Vagina (tissue), 2 donors: ENCODE measurements at regions not wholly inside any gene's neighbourhood (a gene's known extent, or its start where the extent isn't known, plus 50 kb on each side); places are given as distances from the start of the nearest gene placed in this dataset.

ENCODE experiments used
- DNase-seq, 2 donors: peaks; one replicate each; pipeline ENCODE4 v3.0.0-alpha.2; 2017; ENCODE audit errors: extremely low spot score in 2 of 2
- H3K27ac ChIP-seq: fragments of 200-600 bp; sonication (generic); one replicate; pipeline ENCODE4 v1.5.1; 2019
- H3K27me3 ChIP-seq: fragments of 200-600 bp; sonication (generic); one replicate; pipeline ENCODE4 v1.5.1; 2019
- H3K36me3 ChIP-seq, 2 donors: fragments of 200-600 bp; sonication (generic); one replicate each; pipeline ENCODE4 v1.5.1; 2017 to 2019
- H3K4me1 ChIP-seq: fragments of 200-600 bp; sonication (generic); one replicate; pipeline ENCODE4 v1.5.1; 2019
- H3K4me3 ChIP-seq, 2 donors: fragments of 200-600 bp; sonication (generic); 1 replicate in 1 of 2; 2 replicates in 1 of 2; pipeline ENCODE4 v1.5.1; 2016 to 2019
- H3K9me3 ChIP-seq: fragments of 200-600 bp; sonication (generic); one replicate; pipeline ENCODE4 v1.5.1; 2019
- CTCF ChIP-seq, 3 experiments: fragments of 450-650 bp in 2 of 3; fragments of 200-600 bp in 1 of 3; sonication (generic) in 1 of 3; IDR thresholded peaks; one replicate each; pipeline ENCODE4 v1.5.1; 2017 to 2019; ENCODE audit warnings: antibody characterized with exemption in 3 of 3, mild to moderate bottlenecking in 2 of 3, moderate library complexity in 2 of 3
- POLR2A ChIP-seq, 2 donors: fragments of 450-650 bp; IDR thresholded peaks; one replicate each; pipeline ENCODE4 v1.6.1; 2017; ENCODE audit warnings: antibody characterized with exemption in 2 of 2, mild to moderate bottlenecking in 2 of 2, moderate library complexity in 2 of 2
- POLR2AphosphoS5 ChIP-seq, 2 donors: sonication (generic); formaldehyde crosslinking; IDR thresholded peaks; one replicate each; pipeline ENCODE4 v1.9.0; 2017; ENCODE audit warnings: antibody characterized with exemption in 2 of 2, mild to moderate bottlenecking in 2 of 2, low read depth in 1 of 2; ENCODE audit not compliant: insufficient read depth in 1 of 2
- intact Hi-C: fragments of 100-400 bp; cut with DNase I; formaldehyde crosslinking; loops from one replicate; pipeline ENCODE4 v1.15.1; 2023

- intact Hi-C loops, result no loop called here
- no peaks in the 10 kb centered on the region for H3K36me3 ChIP-seq
- TF ChIP-seq POLR2A (IDR thresholded peaks at IDR 0.05), result no peak
- TF ChIP-seq CTCF (IDR thresholded peaks at IDR 0.05), result no peak
- no peak for TF ChIP-seq POLR2AphosphoS5 (IDR thresholded peaks at IDR 0.05; ENCODE audit: insufficient read depth in 1 of 2, low read depth in 1 of 2)
- H3K4me1 ChIP-seq, result no peaks in the 10 kb centered on the region
- DNase-seq, result peak in 1 of 2 donors; percentile 43
- no peaks in the 10 kb centered on the region for H3K27me3 ChIP-seq
- no peak overlapping the region for H3K27ac ChIP-seq
- H3K9me3 ChIP-seq, result no peaks in the 10 kb centered on the region
- H3K4me3 ChIP-seq, result no peak overlapping the region
Observed at GRCh38 chr1:200253774-200254495, 155.9 kb downstream of the ZNF281 start.

GRCh38 chr1:200252531-200252930 is 157.3 kb downstream of the ZNF281 start:
- Histone ChIP-seq H3K4me1 (no peaks in the 10 kb centered on the region), H3K36me3 (no peaks in the 10 kb centered on the region), H3K9me3 (no peaks in the 10 kb centered on the region), H3K4me3 (no peak overlapping the region), H3K27ac (no peak overlapping the region), H3K27me3 (no peaks in the 10 kb centered on the region)
- DNase-seq, result no peak
- intact Hi-C loops, result no loop called here
- TF ChIP-seq POLR2A (IDR thresholded peaks at IDR 0.05), result no peak
- no peak for TF ChIP-seq CTCF (IDR thresholded peaks at IDR 0.05)
- no peak for TF ChIP-seq POLR2AphosphoS5 (IDR thresholded peaks at IDR 0.05; ENCODE audit: insufficient read depth in 1 of 2, low read depth in 1 of 2)

- Histone ChIP-seq H3K9me3 (no peaks in the 10 kb centered on the region), H3K27ac (no peak overlapping the region), H3K4me3 (no peak overlapping the region), H3K36me3 (no peaks in the 10 kb centered on the region), H3K27me3 (no peaks in the 10 kb centered on the region), H3K4me1 (no peaks in the 10 kb centered on the region)
- TF ChIP-seq POLR2AphosphoS5 (IDR thresholded peaks at IDR 0.05; ENCODE audit: insufficient read depth in 1 of 2, low read depth in 1 of 2) (no peak), POLR2A (IDR thresholded peaks at IDR 0.05) (no peak), CTCF (IDR thresholded peaks at IDR 0.05) (no peak)
- DNase-seq, result no peak
- intact Hi-C loops, result no loop called here
Observed at GRCh38 chr1:200250469-200250868, 159.4 kb downstream of the ZNF281 start.

- intact Hi-C loops, result no loop called here
- Histone ChIP-seq H3K27me3 (no peaks in the 10 kb centered on the region), H3K4me3 (no peak overlapping the region), H3K27ac (no peak overlapping the region), H3K4me1 (no peaks in the 10 kb centered on the region), H3K36me3 (no peaks in the 10 kb centered on the region), H3K9me3 (no peaks in the 10 kb centered on the region)
- DNase-seq, result no peak
- TF ChIP-seq POLR2A (IDR thresholded peaks at IDR 0.05), result no peak
- TF ChIP-seq CTCF (IDR thresholded peaks at IDR 0.05), result no peak
- TF ChIP-seq POLR2AphosphoS5 (IDR thresholded peaks at IDR 0.05; ENCODE audit: insufficient read depth in 1 of 2, low read depth in 1 of 2), result no peak
Observed at GRCh38 chr1:200248541-200248940, 161.3 kb downstream of the ZNF281 start.

GRCh38 chr1:200247518-200247917 is 162.3 kb downstream of the ZNF281 start:
- Histone ChIP-seq H3K4me3 (no peak overlapping the region), H3K9me3 (no peaks in the 10 kb centered on the region), H3K27me3 (no peaks in the 10 kb centered on the region), H3K36me3 (no peaks in the 10 kb centered on the region), H3K4me1 (no peaks in the 10 kb centered on the region), H3K27ac (no peak overlapping the region)
- no peak for DNase-seq
- TF ChIP-seq POLR2AphosphoS5 (IDR thresholded peaks at IDR 0.05; ENCODE audit: insufficient read depth in 1 of 2, low read depth in 1 of 2), result no peak
- TF ChIP-seq POLR2A (IDR thresholded peaks at IDR 0.05), result no peak
- TF ChIP-seq CTCF (IDR thresholded peaks at IDR 0.05), result no peak
- intact Hi-C loops, result no loop called here
